Dermis blood vessel endothelial cell (primary cell): ENCODE measurements at regions not wholly inside any gene's neighbourhood (a gene's known extent, or its start where the extent isn't known, plus 50 kb on each side); places are given as distances from the start of the nearest gene placed in this dataset.

Source experiments
- DNase-seq: peaks from one replicate; pipeline ENCODE4 v3.0.0; 2010

- DNase-seq = no peak
These were observed 557.4 kb upstream of the PSMD7 start for GRCh38 chr16:73739049-73739769.

DNA sequence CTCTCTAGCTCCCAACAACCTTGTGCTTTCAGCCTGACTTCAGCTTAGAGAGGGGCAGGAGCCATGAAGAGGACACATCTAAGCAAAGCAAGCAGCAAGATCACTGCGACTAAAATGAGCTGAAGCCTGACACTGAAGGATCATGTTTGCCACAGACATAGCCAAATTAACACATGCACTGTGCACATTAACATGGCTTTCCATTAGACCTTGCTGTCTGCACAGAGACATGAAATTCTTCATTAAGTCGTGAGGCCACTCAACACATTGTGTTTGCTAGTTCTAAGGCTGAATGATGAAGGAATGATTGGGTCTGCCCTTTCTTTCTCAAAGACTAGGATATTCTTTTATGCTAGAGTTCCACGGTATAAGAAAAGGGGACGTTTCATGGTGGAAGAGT lies 558.3 kb upstream of the PSMD7 start:
- no peak for DNase-seq

DNA sequence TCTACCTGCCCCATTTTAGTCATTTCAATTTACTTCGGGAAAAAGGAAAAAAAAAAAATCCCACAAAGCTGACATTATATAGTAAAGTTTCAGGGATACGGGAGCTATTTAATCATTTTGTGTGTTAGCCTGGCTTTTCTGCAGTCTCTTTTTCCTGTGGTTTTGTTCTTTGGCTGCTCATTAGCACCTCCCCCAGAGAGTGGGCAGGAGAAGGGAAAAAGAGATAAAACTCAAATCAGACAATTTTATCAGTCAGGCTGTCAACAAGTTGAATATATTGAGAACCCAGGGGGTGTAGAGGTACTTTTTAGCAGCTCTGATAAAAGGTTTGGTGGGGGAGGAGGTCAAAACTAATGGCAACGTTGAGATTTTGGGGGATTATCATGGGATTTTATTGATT lies 559.0 kb upstream of the PSMD7 start:
- no peak for DNase-seq

- no peak for DNase-seq
These were observed 560.7 kb upstream of the PSMD7 start for GRCh38 chr16:73735954-73736353.

GRCh38 chr16:73735018-73735417 lies 561.6 kb upstream of the PSMD7 start:
- no peak for DNase-seq

GRCh38 chr16:73732681-73733080 lies 563.9 kb upstream of the PSMD7 start:
- DNase-seq = no peak

DNA sequence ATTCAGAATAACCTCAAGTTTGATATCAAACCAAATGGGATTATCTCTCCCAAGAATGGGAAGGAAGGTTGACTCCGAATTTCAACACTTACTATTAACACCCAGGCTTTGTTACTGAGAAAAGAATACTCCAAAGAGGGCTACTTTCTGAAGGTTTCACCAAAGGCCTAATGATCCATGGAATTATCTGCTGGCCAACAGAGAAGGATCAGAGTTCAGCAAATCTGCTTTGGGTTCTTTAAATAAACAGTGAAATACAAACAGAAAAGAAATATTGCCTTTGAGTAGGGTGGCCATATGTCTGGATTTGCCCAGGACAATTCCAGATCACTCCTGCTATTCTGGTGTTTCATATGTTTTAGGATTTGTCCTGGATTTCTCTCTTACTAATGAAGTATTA lies 564.5 kb upstream of the PSMD7 start:
- DNase-seq = no peak

DNA sequence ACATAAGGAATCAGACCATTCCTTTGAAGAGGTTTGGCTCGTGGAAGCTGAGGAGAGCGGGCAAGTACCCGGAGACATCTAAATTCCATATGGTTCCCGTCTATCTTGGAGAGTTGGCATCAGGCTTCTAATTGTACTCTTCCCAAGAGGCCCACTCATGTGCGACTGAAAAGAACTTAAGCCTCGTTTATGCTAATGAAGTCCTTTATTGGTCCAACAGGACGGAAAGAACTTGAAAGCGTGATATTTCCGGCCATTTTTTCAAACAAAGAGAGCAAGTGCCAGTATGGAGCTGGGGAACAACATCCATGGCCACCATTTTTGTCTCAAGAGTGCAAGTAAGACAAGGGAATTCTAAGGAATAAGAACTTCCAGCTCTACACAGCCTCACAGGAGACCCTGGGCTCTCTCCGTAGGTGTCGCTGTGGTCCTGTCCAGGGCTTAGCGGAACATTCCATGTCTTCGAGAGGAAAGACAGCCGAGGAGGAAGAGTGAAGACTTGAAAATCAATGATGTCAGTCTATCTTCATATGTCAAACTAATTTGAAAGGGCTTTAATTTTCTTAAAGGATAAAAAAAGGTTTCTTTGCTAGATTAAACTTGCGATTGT lies 566.0 kb upstream of the PSMD7 start:
- no peak for DNase-seq

DNA sequence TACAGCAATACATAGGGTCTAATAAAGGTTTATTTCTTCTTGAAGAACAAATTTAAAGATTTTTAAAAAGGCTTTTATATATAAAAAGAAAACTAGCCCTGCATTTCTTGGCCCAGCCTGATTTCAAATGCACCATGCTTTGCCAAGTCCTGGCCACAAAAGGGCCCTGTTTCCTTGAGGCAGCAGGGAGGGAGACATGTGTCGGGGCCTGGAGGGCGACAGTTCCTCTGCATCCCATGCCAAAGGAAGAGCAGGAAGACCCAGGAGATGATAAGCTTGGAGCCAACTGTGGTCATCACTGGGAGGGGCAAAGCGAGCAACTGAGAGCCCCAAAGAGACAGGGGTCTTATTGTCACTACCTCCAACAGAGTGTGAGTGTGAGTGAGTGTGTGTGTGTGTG lies 571.5 kb upstream of the PSMD7 start:
- no peak for DNase-seq

DNA sequence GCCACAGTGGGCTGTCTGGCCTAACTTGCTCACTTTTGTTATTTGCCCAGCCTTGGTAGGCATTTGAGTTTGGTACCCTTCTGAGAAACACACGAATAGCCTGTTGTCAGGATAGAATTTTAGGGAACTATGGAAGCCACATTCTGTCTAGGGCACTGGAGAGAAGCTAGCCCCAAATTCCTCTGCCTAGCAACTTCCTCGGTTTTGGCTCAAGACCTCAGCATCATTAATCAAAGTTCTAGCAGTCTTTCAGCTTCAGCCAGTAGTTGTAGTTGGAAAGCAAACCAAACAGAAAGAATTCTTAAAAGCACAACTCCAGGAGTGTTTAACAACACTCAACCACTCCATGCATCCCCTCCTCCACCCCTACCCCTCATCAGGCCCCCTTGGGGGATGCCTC lies 572.1 kb upstream of the PSMD7 start:
- DNase-seq = no peak

DNA sequence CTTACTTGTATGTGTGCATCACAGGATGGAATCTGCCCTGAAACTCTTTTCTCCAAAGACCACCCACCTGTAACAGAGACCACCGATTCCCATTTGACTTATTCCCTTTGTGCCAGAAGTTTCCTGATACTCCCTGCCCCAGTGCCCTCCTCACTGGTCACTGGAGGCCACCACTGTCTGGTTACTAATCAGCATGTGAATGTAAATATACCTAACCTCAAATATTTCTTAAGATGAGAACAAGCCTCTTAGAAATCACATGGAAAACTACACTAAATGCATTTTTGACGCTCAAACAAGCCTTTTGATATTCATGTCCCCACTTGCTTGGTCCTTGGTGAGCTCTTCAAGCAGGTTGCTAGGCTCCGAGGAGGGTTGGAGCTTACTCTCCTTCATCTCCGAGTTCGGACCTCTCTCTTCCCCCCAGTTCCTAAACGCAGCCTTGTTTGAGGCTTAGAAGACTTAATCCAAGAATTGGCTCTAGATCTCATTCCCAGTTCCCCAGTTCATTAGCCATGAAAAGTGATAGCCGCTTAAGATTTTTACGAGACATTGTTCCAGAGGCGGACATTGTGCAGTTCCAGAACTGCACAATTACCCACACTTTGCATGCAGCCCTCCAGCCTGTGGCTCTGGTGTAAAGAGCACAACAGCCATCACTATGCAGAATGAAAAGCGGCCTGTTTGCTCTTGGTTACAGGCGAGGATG lies 579.2 kb upstream of the PSMD7 start:
- DNase-seq = no peak

DNA sequence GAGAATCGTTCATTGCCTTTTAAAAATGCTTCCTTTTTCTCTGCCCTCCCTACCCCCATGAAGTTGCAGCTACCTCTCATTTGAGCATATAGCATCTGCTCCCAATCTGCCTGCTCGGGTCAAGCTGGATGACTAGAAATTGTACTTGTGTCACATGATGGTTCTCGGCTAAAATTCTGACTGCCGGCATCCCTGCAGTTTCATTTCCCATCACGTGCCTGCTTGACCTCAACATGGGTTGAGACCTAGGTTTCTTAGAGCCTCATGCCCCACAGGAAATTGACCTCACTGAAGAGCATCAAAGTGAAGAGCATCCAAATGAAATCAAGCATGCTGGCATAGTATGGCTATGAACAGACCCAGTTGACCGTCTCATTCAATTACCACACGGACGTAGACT lies 581.6 kb upstream of the PSMD7 start:
- no peak for DNase-seq

DNA sequence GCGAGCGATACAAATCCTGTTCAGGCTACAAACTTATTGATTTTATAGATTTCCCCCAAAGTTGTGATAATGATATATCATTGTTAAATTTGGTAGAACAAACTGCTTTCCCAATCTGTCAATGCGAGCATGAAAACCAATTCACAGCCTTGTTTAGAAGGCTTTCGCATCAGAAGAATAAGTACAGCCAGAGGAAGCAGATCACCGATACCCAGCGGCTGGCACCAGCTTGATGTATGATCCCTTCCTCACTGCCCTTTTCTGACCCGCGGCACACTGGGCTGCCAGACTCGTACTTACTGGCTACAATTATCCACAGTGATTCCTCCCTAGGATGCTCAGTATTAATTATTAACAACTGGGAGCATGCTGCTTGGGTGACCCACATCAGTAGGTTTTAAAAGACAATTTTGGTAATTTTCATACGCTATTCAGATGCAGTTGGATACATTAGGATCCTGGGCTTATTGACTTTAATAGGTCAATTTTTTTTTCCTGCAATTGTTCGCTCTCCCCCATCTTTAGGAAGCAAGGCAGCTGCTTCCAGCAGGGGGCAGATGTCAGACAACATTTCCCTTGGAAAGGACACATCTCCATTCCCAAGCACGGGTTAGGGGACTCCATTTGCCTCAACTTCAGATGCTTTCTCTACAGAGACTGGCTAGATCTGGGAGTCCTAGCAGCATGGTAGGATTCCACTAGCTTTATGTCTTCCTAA lies 582.7 kb upstream of the PSMD7 start:
- no peak for DNase-seq

DNA sequence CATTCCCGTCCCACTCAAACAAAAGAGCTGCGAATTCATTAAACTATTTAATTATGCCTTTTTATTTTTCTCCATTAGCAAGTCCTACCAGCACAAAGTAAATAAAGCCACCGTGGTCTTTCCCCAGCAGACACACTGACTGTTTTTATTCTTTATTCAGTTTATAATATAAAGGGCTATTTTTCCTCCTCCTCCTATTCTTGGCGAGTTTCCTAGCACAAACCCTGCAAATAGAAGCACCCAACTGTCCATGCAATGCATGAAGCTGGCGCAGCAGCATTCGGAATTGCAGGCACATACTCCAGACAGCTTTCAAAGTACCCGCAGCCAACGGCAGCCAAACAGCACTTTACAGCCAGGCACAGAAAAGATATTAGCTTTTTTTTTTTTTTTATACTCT lies 583.4 kb upstream of the PSMD7 start:
- DNase-seq = no peak

DNA sequence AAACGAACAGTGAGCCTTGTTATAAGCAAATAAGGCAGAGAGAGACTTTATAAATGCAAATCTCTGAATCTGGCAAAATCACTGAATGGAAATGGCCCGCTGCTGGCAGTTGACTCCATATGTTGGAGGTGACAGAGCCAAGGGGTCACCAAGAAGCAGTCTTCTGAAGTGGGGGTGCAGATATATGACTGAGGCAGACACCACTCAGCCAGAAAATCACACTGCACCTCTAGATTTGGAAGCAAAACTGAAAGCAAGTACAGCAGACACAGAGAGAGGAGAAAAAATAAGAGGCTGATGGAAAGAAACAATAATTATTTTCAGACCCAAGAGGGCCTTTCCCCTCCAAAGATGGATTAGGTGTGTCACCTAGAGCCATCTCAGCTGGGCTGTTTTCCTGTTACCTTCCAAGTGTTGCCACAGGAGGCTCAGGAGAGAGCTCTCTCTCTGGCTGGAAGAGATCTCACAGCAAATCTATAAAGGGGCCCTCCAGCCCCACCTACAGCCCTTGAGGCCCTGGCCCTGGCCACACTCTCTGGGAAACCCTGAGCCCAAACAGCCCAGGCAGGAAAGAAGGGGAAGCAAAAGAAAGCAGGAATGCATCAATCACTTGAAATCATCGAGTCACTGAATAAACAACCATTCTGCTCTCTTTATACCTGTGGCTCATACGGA lies 585.1 kb upstream of the PSMD7 start:
- no peak for DNase-seq

- no peak for DNase-seq
These were observed 586.1 kb upstream of the PSMD7 start for GRCh38 chr16:73710526-73710925.

DNA sequence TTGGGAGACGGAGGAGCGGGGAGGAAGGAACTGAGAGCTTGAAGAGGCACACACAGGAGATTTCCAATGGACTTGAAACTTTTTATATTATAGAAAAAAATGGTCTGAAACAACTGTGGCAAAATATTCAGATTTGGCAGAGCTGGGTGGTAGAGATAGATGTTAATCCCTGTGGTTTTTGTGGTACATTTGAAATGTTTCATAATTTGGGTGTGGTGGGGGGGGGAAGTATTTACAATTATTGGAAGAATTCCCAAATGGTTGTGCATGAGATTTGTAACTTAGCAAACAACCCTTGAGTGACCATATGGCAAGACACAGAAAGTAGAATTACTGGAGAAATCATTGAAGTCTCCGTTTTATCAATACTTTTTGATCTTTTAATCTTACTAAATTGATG lies 588.8 kb upstream of the PSMD7 start:
- no peak for DNase-seq

GRCh38 chr16:73703891-73704290 lies 592.7 kb upstream of the PSMD7 start:
- DNase-seq = no peak

- no peak for DNase-seq
These were observed 599.3 kb upstream of the PSMD7 start for GRCh38 chr16:73697336-73697735.

DNA sequence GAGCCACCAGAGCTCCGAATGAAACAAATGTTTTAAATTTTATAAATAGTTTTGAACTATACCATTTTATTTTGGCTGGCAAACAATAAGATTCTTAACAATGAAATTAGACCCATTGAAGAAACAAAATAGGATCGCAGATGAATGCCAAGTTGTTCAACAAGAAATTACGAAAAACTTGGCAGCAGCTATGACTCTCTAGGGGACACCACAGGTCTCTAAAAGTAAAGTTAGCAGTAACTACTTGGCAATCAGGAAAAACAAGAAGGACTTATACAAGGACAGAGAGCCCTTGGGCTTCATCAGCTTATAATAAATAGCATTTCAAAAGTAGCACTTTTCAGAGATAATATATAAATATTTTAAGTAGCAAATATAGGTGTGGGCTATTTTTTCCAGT lies 603.8 kb upstream of the PSMD7 start:
- DNase-seq = no peak

- no peak for DNase-seq
These were observed 612.8 kb upstream of the PSMD7 start for GRCh38 chr16:73683804-73684203.

GRCh38 chr16:73672135-73672534 lies 624.2 kb upstream of the ZFHX3 start:
- no peak for DNase-seq
